ENCODE measurements at regions not wholly inside any gene's neighbourhood (a gene's known extent, or its start where the extent isn't known, plus 50 kb on each side); places are given as distances from the start of the nearest gene placed in this dataset.

DNA sequence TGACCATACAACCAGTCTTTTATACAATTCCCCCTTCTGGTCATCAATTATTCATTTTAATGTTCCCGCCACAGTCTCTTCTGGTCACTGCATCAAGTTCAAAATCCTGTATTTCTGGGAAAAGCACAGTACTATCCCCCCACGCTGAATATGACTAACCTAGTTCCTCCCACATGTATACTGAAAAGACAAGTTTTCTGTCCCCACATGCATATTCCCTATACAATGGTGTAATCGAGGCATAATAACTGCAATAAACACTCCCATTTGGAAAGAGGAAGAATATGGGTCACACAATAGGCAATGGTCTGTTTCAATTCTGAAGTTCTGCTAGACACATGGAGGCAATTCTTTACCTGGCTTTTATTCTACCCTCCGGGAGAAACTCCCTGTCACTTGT is 344.9 kb downstream of the EFNA5 start:
- Mint-ChIP-seq H3K36me3 (ENCODE audit: low read depth) (no peaks in the 10 kb centered on the region), H3K9me3 (peaks cover 3% of the 10 kb centered on the region), H3K4me3 (no peak overlapping the region), H3K27ac (no peak overlapping the region), H3K4me1 (ENCODE audit: low read depth) (no peaks in the 10 kb centered on the region), H3K27me3 (no peaks in the 10 kb centered on the region)
- intact Hi-C loops (cut with micrococcal nuclease), result no loop called here

DNA sequence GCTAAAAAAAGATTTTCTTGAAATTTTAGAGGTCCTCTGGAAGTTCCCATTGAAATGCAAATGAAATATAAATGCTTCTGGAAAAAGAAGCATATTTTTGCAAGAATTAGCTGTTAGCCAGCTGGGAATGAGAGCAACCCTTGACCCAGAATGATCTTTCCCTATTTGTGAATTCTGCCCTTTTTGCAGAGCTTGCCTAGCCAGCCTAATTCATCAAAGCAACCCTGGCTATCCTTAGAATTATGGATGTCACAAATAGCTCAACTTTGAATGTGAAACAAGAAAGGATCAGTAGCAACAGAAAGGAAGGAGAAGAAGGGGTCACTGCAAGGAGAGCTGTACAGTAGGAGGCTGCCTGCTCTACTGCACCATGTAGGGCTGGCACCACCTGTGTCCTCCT is 345.9 kb downstream of the EFNA5 start:
- Mint-ChIP-seq H3K27me3 (no peaks in the 10 kb centered on the region), H3K27ac (no peak overlapping the region), H3K9me3 (no peaks in the 10 kb centered on the region), H3K36me3 (ENCODE audit: low read depth) (no peaks in the 10 kb centered on the region), H3K4me3 (no peak overlapping the region), H3K4me1 (ENCODE audit: low read depth) (no peaks in the 10 kb centered on the region)
- intact Hi-C loops (cut with micrococcal nuclease), result no loop called here

DNA sequence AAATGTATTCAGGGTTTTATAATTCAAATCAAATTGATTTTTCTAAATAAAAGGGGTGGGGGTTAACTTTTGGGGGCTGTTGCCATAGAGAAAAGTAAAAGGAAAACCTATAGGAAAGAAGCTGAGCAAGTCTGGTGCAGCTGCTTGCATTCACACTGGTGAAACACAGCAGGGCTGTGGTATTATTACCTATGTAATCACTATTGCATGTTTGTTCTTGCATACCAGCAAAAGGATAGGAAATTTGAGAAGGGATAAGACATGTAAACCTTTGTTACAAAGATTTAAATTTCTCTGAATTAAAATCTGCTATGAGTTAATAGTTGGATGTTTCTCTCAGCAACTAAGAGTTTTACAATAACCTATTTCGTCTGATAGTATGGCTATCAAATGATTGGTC is 346.7 kb downstream of the EFNA5 start:
- Mint-ChIP-seq H3K4me3 (no peak overlapping the region), H3K27ac (no peak overlapping the region), H3K9me3 (no peaks in the 10 kb centered on the region), H3K27me3 (no peaks in the 10 kb centered on the region), H3K4me1 (ENCODE audit: low read depth) (no peaks in the 10 kb centered on the region), H3K36me3 (ENCODE audit: low read depth) (no peaks in the 10 kb centered on the region)
- intact Hi-C loops (cut with micrococcal nuclease), result no loop called here

DNA sequence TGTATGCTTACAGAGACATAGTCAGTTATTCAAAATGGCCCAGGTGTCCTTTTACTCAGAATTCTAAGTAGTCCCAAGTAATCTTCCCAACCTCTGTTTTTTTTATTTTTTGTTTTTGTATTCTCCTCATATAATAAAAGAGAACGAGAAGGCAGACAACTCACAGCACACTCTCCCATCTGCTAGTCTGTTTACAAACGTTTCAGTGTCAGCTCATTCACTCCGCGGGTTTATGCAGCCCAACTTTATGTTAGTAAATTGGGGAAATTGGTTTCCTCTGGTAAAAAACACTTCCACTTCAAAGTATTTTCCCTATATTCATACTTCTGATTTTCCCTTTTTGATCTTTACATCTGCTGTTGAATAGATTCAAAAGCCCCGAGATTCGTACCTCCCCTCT is 347.2 kb downstream of the EFNA5 start:
- no peaks in the 10 kb centered on the region for H3K4me1 Mint-ChIP-seq (ENCODE audit: low read depth)
- no peak overlapping the region for H3K4me3 Mint-ChIP-seq
- H3K27me3 Mint-ChIP-seq, result no peaks in the 10 kb centered on the region
- H3K9me3 Mint-ChIP-seq, result no peaks in the 10 kb centered on the region
- intact Hi-C loops (cut with micrococcal nuclease), result no loop called here
- no peak overlapping the region for H3K27ac Mint-ChIP-seq
- no peaks in the 10 kb centered on the region for H3K36me3 Mint-ChIP-seq (ENCODE audit: low read depth)

DNA sequence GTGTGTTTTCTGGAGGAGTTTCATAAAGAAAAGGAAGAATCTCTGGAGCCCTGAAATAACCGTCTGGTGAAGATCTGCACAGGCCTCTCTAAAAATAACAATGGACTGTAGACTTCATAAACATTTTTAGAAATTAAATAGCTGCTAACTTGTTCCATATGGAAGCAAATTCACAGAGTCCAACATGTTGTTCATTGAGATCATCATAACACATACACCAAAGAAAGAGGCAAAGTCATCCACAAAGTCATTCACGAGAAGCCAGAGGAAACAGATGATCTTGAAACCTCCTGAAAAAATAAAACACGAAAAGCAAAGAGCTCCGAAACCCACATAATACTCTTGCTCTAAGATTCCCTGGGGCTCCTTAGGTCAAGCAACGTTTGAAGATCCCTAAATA is 347.8 kb downstream of the EFNA5 start:
- Mint-ChIP-seq H3K4me1 (ENCODE audit: low read depth) (no peaks in the 10 kb centered on the region), H3K36me3 (ENCODE audit: low read depth) (no peaks in the 10 kb centered on the region), H3K4me3 (no peak overlapping the region)

DNA sequence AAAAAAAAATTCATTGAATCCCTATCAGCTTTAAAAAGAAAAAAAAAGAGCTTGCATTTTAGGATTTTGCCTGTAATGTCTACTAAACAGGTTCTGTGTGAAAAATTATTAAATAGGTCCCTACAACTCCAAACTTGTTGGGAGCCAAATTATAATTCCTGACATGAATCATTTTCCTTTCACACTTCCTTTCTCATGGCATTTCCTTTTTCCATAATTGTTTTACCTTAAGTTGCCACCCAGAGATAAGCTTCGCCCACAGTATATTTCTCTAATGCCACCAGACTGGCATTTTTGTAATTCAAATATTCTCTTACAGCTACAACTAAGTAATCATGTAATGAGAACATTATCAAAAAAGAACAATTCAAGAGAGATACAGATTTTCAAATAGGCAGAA is 348.8 kb downstream of the EFNA5 start:
- H3K4me3 Mint-ChIP-seq, result no peak overlapping the region
- H3K9me3 Mint-ChIP-seq, result no peaks in the 10 kb centered on the region
- intact Hi-C loops (cut with micrococcal nuclease), result no loop called here
- H3K36me3 Mint-ChIP-seq (ENCODE audit: low read depth), result no peaks in the 10 kb centered on the region
- H3K27me3 Mint-ChIP-seq, result no peaks in the 10 kb centered on the region
- no peak overlapping the region for H3K27ac Mint-ChIP-seq
- no peaks in the 10 kb centered on the region for H3K4me1 Mint-ChIP-seq (ENCODE audit: low read depth)

More for the DNA sequence above, 347.8 kb downstream of the EFNA5 start:
- no peak overlapping the region for H3K27ac Mint-ChIP-seq
- no peaks in the 10 kb centered on the region for H3K9me3 Mint-ChIP-seq
- intact Hi-C loops (cut with micrococcal nuclease), result no loop called here
- no peaks in the 10 kb centered on the region for H3K27me3 Mint-ChIP-seq

DNA sequence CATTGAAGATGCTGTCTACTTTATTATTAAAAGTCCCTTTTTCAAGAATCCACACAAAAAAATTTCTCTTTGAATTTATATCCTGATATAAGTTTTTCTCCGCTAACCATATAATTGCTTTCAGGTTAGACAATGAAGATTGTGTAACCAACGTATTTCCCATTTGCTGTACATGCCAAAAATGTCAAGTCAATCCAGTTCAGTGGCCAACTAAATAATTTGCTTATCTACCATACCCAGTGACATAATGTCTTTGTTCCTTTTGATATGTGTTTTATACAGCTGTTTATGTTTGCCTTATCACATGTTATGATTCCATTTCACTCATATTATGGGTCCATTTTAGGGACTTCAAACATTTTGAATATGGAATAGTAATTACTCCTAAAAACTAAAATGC is 349.9 kb downstream of the EFNA5 start:
- Mint-ChIP-seq H3K27me3 (peaks cover 3% of the 10 kb centered on the region), H3K4me3 (no peak overlapping the region), H3K27ac (no peak overlapping the region), H3K4me1 (ENCODE audit: low read depth) (no peaks in the 10 kb centered on the region), H3K9me3 (no peaks in the 10 kb centered on the region), H3K36me3 (ENCODE audit: low read depth) (no peaks in the 10 kb centered on the region)
- intact Hi-C loops (cut with micrococcal nuclease), result no loop called here

DNA sequence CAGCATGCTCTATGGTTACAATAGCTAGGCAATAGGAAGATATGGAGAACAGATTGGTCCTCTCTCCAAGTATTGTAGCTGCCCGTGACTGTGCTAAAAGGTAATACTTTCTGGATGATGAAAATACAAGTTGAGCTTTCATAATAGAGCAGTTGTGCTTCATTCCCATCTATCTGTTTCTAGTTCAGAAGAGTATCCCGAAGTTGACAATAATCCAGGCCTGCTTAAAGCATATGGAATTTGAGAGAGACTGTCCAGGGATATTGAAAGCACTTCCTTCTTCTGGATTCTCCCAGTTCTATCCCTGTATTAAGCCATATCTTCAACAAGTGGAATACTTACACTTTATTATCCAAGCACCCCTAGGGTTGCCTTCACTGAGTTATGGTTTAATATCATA is 350.4 kb downstream of the EFNA5 start:
- intact Hi-C loops (cut with micrococcal nuclease), result no loop called here
- Mint-ChIP-seq H3K27ac (no peak overlapping the region), H3K36me3 (ENCODE audit: low read depth) (no peaks in the 10 kb centered on the region), H3K4me3 (no peak overlapping the region), H3K9me3 (no peaks in the 10 kb centered on the region), H3K27me3 (peaks cover 4% of the 10 kb centered on the region), H3K4me1 (ENCODE audit: low read depth) (no peaks in the 10 kb centered on the region)

DNA sequence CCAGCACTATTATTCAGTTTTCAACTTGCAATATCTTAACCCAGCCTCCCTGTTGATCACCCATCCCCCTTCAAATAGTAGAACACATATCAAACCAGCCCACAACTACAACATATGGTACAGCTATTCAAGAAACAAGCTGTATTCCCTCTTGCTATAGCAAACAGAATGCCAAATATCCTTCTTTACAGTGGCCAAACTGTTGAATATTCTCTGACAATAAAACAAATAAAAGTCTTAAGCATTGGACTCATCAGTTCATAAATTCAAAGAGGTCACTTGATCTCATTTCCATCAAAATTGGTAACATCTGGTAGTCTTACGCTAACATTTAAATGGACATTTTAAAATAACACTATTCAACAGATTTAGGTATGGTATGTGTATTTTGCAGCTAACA is 350.8 kb downstream of the EFNA5 start:
- intact Hi-C loops (cut with micrococcal nuclease), result no loop called here
- no peak overlapping the region for H3K4me3 Mint-ChIP-seq
- H3K9me3 Mint-ChIP-seq, result no peaks in the 10 kb centered on the region

DNA sequence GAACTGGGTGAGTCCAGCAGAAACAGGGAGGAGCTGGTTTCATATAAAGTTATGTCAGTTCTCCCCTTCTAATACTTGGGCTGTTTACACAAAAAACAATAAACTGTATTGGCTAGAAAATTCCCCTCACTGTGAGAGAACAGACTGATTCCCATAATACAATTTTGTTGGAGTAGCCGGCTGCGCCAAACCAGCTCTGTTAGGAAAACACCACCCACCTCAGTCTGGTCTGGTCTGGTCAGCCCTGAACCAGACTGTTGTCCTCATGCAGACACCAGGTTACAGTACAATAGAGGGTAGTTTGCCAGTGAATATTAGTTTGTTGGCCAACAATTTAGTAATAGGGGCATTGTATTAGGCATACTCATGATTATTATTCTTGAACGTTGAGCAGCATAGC is 356.4 kb downstream of the EFNA5 start:
- intact Hi-C loops (cut with micrococcal nuclease), result no loop called here
- Mint-ChIP-seq H3K4me3 (no peak overlapping the region), H3K27me3 (peaks cover 9% of the 10 kb centered on the region)

More for the DNA sequence above, 350.8 kb downstream of the EFNA5 start:
- Mint-ChIP-seq H3K4me1 (ENCODE audit: low read depth) (no peaks in the 10 kb centered on the region), H3K27ac (no peak overlapping the region), H3K36me3 (ENCODE audit: low read depth) (no peaks in the 10 kb centered on the region), H3K27me3 (peaks cover 4% of the 10 kb centered on the region)

DNA sequence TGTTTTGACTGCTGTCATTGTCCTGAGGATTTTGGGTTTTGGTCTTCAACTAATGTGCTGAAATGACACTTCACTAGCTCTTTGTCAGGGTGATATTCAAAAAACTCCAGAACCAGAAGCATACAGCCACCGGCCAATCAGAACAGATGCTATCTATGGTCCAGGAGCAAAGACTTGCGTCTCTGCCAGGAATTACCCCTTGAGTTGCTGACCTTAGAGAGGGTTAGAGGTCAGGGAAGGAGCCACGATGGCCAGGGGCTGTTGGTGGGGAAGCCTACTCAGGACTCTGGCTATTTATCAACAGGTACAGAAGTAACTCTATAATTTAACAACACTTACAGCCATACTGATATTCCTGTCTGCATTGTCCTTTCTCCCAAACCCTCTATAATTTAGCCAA is 356.8 kb downstream of the EFNA5 start:
- no peak overlapping the region for H3K27ac Mint-ChIP-seq
- intact Hi-C loops (cut with micrococcal nuclease), result no loop called here
- H3K9me3 Mint-ChIP-seq, result no peaks in the 10 kb centered on the region
- peaks cover 12% of the 10 kb centered on the region for H3K27me3 Mint-ChIP-seq
- H3K36me3 Mint-ChIP-seq (ENCODE audit: low read depth), result no peaks in the 10 kb centered on the region
- H3K4me1 Mint-ChIP-seq (ENCODE audit: low read depth), result no peaks in the 10 kb centered on the region
- no peak overlapping the region for H3K4me3 Mint-ChIP-seq

More for the DNA sequence above, 356.4 kb downstream of the EFNA5 start:
- H3K36me3 Mint-ChIP-seq (ENCODE audit: low read depth), result no peaks in the 10 kb centered on the region
- no peaks in the 10 kb centered on the region for H3K4me1 Mint-ChIP-seq (ENCODE audit: low read depth)
- H3K27ac Mint-ChIP-seq, result no peak overlapping the region
- no peaks in the 10 kb centered on the region for H3K9me3 Mint-ChIP-seq

DNA sequence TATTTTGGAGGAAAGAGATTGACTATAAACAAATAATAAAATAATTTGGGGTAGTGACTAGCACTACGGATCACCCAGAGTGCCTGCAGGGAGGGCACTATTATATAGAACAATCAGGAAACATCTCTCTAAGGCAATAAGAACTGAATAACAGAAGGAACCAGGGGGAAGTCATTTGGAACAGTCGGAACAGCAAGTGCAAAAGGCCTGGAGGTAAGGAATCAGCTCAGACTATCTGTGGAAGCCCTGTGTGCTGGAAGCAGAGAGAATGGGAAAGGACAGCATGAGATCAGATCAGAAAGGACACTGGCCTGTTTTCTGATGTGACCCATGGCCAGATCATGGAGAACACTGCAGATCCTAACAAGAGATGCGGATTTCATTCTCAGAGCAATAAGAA is 357.6 kb downstream of the EFNA5 start:
- Mint-ChIP-seq H3K27ac (no peak overlapping the region), H3K9me3 (no peaks in the 10 kb centered on the region), H3K36me3 (ENCODE audit: low read depth) (no peaks in the 10 kb centered on the region), H3K27me3 (peaks cover 14% of the 10 kb centered on the region), H3K4me1 (ENCODE audit: low read depth) (no peaks in the 10 kb centered on the region), H3K4me3 (no peak overlapping the region)
- intact Hi-C loops (cut with micrococcal nuclease), result no loop called here

DNA sequence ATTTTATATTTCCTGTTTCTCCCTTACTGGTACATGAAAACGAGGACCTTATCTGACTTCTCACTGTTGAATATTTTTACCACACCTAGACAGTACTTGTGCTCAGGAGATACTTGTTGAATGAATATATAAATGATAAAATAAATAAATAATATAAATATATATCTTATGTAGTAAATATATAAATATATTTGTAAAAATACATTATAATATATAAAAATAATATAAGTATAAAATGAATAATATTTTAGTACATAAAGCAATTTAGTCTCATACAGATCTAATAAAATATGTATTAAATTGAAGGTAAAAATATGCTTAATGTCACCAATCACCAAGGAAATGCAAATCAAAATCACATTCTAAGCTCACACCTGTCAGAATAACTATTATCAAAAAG is 360.6 kb downstream of the EFNA5 start:
- intact Hi-C loops (cut with micrococcal nuclease), result no loop called here
- no peaks in the 10 kb centered on the region for H3K9me3 Mint-ChIP-seq
- H3K4me1 Mint-ChIP-seq (ENCODE audit: low read depth), result no peaks in the 10 kb centered on the region

DNA sequence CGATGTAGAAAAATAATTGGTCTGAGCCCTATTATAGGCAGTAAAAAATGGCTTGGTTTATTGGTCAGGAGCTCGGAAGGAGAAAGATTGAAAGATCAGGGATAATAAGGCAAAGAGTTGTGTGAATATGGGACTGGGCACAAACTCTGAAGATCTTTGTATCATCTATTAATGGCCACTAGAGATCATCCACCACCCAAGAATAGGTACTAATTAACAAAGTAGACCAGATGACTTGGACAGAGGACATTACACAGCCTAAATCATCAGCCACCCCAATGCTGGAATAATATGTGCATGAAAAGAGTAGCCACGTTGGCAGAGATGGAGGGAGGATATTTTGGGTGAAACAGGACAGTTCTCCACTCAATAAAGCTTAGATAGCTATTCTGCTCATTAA is 364.1 kb downstream of the EFNA5 start:
- H3K36me3 Mint-ChIP-seq (ENCODE audit: low read depth), result no peaks in the 10 kb centered on the region
- H3K4me1 Mint-ChIP-seq (ENCODE audit: low read depth), result peaks cover 14% of the 10 kb centered on the region
- no peak overlapping the region for H3K4me3 Mint-ChIP-seq
- H3K9me3 Mint-ChIP-seq, result no peaks in the 10 kb centered on the region
- peaks cover 22% of the 10 kb centered on the region for H3K27me3 Mint-ChIP-seq
- H3K27ac Mint-ChIP-seq, result no peak overlapping the region
- intact Hi-C loops (cut with micrococcal nuclease), result no loop called here

More for the DNA sequence above, 360.6 kb downstream of the EFNA5 start:
- Mint-ChIP-seq H3K36me3 (ENCODE audit: low read depth) (no peaks in the 10 kb centered on the region), H3K27me3 (peaks cover 24% of the 10 kb centered on the region), H3K4me3 (no peak overlapping the region), H3K27ac (no peak overlapping the region)

DNA sequence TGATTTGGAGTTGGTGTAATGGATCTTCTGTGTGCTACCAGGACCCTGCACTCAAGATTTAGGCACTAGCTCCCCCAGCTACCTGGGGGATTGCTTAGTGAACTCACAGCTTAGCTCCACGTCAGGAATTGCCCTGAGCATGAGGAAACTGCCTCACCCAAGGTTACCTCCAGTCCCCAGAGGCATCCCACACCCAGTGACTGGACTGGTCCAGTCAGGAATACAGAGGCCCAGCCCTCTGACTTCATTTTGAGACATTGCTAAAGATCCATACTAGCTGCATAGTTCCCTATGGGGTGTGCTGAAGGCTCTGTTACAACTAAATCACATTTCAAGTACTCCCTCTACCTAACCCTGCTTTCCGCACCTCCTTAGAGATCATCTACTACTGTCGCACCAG is 364.7 kb downstream of the EFNA5 start:
- H3K27me3 Mint-ChIP-seq, result peaks cover 22% of the 10 kb centered on the region
- peaks cover 16% of the 10 kb centered on the region for H3K4me1 Mint-ChIP-seq (ENCODE audit: low read depth)
- H3K9me3 Mint-ChIP-seq, result no peaks in the 10 kb centered on the region
- H3K4me3 Mint-ChIP-seq, result no peak overlapping the region
- intact Hi-C loops (cut with micrococcal nuclease), result no loop called here
- H3K36me3 Mint-ChIP-seq (ENCODE audit: low read depth), result no peaks in the 10 kb centered on the region
- no peak overlapping the region for H3K27ac Mint-ChIP-seq
